HG02840 (cell line): ENCODE measurements at regions not wholly inside any gene's neighbourhood (a gene's known extent, or its start where the extent isn't known, plus 50 kb on each side); places are given as distances from the start of the nearest gene placed in this dataset.
"Not testable (repeated sequence)": the region's sequence is repeated elsewhere in the genome, so short reads cannot be mapped to it uniquely, and the experiment has no call there.

Source experiments
- ATAC-seq: cut with Tn5 transposase; IDR thresholded peaks from one replicate; pipeline ENCODE4 v1.9.1; 2021; ENCODE audit warnings: mild to moderate bottlenecking, moderate library complexity, moderate number of reproducible peaks; ENCODE audit not compliant: unreplicated experiment, low FRiP score

GRCh38 chr3:182121401-182121800 is 409.7 kb downstream of the SOX2 start:
- no peak for ATAC-seq

- ATAC-seq: no peak
Observed at GRCh38 chr3:182122779-182123178, 411.1 kb downstream of the SOX2 start.

- ATAC-seq: no peak
Observed at GRCh38 chr3:182124187-182124586, 412.5 kb downstream of the SOX2 start.

GRCh38 chr3:182124716-182125115 is 413.0 kb downstream of the SOX2 start:
- no peak for ATAC-seq

GRCh38 chr3:182129740-182130139 is 418.0 kb downstream of the SOX2 start:
- no peak for ATAC-seq

- no peak for ATAC-seq
Observed at GRCh38 chr3:182133752-182134151, 422.0 kb downstream of the SOX2 start.

GRCh38 chr3:182135056-182135455 is 423.3 kb downstream of the SOX2 start:
- ATAC-seq: no peak

- ATAC-seq: no peak
Observed at GRCh38 chr3:182136008-182136910, 424.5 kb downstream of the SOX2 start.

- no peak for ATAC-seq
Observed at GRCh38 chr3:182138393-182138792, 426.7 kb downstream of the SOX2 start.

- ATAC-seq: no peak
Observed at GRCh38 chr3:182139627-182140357, 428.1 kb downstream of the SOX2 start.

- ATAC-seq: no peak
Observed at GRCh38 chr3:182142928-182143327, 431.2 kb downstream of the SOX2 start.

- ATAC-seq: no peak
Observed at GRCh38 chr3:182143903-182144302, 432.2 kb downstream of the SOX2 start.

GRCh38 chr3:182148360-182148759 is 436.6 kb downstream of the SOX2 start:
- no peak for ATAC-seq

GRCh38 chr3:182149594-182149993 is 437.9 kb downstream of the SOX2 start:
- no peak for ATAC-seq

GRCh38 chr3:182156326-182156725 is 444.6 kb downstream of the SOX2 start:
- not testable (repeated sequence) for ATAC-seq

- ATAC-seq: no peak
Observed at GRCh38 chr3:182165234-182165633, 453.5 kb downstream of the SOX2 start.

GRCh38 chr3:182172534-182172933 is 460.8 kb downstream of the SOX2 start:
- no peak for ATAC-seq

GRCh38 chr3:182178488-182179200 is 466.9 kb downstream of the SOX2 start:
- no peak for ATAC-seq

- ATAC-seq: no peak
Observed at GRCh38 chr3:182179631-182180030, 467.9 kb downstream of the SOX2 start.

- no peak for ATAC-seq
Observed at GRCh38 chr3:182180654-182181385, 469.1 kb downstream of the SOX2 start.
